ENCODE measurements at regions not wholly inside any gene's neighbourhood (a gene's known extent, or its start where the extent isn't known, plus 50 kb on each side); places are given as distances from the start of the nearest gene placed in this dataset.

DNA sequence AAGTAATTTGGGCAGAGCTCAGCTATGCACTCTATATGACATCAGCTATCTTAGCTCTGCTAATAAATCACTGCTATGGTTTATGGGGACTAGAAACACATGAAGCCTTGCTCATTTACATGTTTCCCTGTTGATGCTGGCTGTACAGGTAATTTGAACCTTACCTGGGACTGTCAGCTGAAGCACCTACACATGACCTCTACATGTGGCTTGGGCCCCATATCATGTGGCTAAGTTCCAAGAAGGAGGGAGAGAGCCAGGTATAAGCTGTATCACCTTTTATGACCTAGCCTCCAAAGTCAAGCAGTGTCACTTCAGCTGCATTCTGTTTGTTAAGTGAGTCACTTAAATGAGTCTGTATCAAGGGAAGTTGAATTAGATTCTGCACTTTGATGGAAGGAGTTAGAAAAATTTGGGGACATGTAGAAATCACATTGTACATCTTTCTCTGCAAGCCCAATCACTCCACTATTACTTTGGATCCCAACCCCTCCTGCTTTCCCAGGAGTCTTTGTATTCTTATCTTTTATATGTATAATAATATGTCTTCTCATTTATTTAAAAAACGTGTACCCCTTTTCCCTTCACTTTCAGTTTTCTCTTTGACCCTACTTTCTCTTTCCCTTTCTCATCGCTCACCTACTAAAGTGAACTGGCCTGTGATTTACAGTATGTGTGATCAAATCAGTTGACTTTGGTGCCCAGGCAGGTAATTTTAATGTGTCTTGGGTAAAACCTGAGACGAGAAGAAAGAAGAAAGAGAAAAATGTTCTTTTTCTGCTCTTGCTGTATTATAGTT is 53.4 kb upstream of the PRKACB start:
- DNase-seq (ENCODE audit: low read depth in 2 of 2), result no peak

DNA sequence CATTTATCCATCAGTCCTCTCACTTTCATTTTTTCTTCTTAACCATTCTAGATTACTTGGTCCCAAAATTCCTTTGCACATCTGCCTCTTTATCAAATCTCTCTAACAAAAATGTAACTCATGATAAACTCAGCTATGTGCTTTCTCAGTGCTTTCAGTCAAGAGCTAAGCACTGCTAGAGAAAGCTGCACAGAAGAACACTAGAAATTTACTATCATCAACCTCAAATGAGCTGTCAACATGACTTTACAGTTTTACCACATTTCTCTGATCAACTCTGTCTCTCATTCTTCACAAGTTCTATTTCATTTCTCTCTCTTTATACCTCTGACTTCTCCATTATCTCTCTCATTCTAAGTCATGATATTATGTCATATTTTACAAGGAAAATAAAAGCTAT is 54.2 kb upstream of the PRKACB start:
- DNase-seq (ENCODE audit: low read depth in 2 of 2), result no peak

DNA sequence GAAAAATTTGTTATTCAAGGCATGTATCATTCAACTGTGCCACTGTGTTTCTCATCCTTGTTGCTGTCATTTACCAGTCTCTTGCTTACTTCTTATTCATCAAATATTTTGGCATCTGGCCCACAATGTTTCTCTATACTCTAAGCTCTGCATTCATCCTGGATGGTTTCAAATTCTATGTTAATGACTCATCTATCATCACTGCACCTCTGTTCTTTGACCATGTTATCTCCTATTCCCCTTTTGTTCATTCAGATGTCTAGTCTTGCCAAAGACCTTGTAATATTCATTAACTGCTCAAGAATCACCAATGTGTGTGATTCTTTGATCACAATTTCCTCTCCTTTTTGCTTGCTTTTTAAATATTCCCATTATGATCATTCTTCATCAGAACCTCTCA is 54.6 kb upstream of the PRKACB start:
- DNase-seq (ENCODE audit: low read depth in 2 of 2), result no peak

DNA sequence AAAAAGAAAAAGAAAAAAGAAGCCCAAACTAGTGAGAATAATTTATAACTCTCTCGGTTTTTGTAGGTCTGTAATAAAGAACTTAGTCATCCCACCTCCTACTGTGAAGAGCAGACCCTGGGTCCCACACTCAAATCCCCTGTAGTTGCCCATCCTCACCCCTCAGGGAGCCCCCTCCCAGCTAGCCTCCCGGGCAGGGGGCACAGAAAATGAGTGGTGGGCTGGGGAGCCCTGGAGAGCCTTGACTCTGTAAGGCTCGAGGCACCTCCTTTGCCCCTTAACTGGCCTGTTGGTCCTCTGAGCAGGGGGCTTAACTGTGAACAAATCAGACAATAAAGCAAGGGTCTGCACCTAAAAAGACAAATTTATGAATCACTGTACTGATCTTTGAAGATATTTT is 57.5 kb upstream of the PRKACB start:
- DNase-seq (ENCODE audit: low read depth in 2 of 2), result no peak

DNA sequence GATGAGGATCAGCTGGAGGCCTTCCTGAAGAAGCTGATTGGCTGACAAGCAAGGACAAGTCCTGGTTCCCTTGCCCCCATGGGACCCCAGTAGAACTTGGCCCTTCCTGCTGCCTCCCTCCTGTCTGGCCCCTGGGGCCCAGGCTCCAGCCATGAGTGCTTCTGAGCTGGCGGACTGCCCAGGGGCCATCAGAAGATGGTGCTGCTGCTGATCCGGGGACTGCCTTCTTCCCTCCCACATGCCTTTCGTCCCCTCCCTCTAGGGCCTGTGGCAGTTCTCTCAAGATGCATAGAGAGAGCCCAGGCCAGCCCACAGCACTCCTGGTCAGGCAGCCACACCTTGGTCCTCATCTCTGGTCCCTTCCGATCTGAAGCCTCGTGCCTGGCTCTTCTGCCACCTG is 57.9 kb upstream of the PRKACB start:
- no peak for DNase-seq (ENCODE audit: low read depth in 2 of 2)

DNA sequence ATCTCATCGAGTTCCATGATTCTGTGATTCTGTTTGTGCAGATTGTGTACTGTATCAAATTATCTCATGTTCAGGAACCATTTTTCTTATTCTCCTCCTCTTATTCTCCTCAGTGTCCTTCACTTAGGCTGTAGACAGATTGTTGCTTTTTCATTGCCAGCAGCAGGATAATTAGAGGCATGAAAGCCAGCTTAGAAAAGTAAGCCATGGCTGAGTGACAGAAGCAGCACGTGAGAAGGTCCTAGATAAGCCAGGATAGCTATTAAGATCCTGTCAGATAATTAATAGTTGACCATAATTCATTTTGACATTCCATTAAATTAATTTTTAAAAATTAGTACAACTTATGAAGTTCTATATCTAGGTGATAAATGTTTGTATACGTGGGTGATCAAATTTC is 60.8 kb upstream of the PRKACB start:
- no peak for DNase-seq (ENCODE audit: low read depth in 2 of 2)

DNA sequence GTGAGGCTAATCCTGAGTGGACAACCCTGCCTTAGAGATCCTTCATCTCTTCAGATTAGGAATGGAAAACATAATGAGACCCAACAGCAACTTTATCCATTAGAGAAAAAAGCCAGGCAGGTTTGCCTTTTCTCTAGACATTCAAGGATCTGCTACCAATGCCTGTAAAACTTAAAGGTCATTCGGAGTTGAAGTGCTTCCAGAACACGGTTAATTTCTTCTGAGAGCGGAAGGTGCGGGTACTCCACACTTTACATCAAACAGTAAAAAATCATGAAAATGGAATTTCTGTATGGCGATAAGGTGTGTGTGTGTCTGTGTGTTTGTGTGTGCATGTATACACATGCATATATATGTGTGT is 65.2 kb upstream of the PRKACB start:
- no peak for DNase-seq (ENCODE audit: low read depth in 2 of 2)

DNA sequence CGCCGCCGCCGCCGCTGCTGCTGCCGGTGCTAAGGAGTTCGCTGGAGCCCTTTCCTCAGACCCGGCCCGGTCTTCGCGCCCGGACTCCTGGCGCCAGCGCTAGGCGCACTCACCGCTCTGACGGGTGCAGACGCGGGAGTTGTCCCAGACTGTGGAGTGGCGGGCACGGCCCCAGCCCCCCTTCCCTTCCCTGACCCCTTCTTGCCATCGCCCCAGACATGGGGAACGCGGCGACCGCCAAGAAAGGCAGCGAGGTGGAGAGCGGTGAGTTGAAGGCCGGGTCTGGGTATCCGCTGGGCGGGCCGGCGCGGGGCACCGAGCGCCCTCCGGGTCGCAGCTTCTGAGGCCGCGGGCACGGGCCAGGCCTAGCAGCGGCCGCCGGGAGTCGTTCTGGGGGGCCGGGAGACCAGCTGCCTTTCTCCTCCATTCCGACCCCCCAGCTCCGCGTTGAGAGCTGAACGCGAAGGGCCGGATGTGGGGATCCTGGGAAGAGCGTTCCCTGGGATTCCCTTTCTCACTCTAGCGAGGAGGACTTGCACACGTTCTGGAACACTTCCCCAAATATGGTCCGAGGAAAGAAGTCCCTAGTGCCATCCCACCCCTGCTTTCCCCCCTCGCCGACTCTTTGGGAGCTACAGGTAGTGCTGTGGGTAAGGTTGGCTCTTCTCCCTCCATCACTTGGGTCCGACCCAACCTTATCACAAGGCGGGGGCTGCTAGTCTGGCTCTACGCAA is 65.8 kb upstream of the PRKACB start:
- DNase-seq (ENCODE audit: low read depth in 2 of 2), result no peak

DNA sequence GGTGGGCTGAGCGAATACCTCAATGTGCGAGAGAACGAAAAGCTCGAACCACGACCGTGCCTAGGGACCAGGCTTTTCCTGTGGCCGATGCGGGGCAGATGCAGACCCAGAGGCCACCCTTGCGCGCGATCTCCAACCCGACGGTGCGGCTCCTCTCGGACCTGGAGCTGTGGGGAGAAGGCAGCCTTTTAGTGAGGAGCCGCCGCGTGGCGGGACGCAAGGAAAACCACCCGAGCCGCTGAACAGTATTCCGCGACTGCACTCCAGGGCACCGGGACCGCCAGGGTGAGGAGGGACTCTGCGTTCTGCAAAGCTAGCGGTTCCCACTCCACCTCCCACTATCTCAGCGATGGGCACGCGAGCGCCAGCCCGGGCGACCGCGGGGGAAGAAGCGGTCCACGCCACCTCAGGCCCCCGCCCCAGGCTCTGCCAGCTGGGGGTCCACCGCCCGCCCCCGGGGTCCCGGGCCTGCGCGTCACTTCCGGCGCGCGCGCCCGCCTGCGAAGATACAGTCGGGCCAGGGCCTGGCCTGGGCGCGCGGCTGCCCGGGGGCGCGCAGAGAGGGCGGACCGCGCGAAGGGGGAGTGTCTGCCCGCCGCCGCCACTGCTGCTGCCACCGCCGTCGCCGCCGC is 66.5 kb upstream of the PRKACB start:
- peak in 1 of 2 experiments; percentile 55 for DNase-seq (ENCODE audit: low read depth in 2 of 2)

DNA sequence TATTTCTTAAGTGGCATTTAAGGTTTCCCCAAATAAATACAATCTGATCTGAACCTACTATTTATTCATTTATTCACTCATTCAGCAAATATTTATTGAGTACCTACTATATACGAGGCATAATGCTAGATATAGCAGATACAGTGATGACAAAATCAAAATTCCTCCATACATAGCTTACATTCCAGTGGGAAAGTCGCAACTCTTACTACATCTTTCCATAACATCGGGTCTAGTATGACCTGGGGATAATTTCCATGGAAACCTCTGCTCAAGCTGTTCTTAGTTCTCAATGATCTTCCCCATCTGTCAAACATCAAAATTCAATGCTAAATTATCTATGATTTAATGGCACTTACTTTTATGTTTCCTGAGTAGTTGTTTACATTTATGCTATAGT is 70.8 kb upstream of the PRKACB start:
- no peak for DNase-seq (ENCODE audit: low read depth in 2 of 2)

DNA sequence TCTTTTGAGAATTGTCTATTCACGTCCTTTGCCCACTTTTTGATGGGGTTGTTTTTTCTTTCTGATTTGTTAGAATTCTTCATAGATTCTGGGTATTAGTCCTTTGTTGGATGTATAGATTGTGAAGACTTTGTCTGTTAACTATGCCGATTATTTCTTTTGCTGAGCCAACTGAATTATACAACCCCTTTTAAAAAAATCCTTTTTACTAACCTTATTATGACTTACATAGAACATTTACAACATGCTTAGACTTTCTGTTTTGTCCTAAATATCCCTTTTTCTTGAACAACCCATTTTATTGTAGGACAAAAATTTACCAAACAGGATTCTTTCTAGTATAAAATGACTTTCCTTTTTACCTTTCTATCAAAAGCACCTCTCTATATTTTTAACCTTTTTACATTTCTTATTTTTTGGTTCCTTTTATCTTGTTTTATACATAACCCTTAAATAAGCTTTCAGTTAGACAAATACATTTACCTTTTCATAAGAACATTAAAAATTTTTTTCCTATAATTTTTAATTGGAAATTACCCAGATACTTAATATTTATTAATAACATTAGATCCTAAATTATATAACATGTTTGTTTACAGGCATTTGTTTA is 70.4 kb upstream of the TTLL7 start:
- no peak for DNase-seq (ENCODE audit: low read depth in 2 of 2)

DNA sequence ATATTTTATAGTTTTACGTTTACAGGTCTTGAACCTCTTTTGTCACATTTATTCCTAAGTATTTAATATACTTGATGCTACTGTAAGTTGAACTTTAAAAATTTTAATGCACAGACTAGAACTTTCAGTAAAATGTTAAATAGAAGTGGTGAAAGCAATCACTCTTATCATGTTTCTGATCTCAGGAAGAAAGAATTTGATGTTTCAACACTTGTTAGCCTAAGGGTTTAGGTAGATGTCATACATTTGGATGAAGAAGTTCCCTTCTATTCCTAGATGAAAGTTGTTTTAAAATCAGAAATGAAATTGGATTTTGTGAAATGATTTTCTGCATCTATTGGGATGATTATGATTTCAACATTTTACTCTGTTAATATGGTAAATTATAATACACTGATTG is 63.6 kb upstream of the TTLL7 start:
- DNase-seq (ENCODE audit: low read depth in 2 of 2), result no peak

DNA sequence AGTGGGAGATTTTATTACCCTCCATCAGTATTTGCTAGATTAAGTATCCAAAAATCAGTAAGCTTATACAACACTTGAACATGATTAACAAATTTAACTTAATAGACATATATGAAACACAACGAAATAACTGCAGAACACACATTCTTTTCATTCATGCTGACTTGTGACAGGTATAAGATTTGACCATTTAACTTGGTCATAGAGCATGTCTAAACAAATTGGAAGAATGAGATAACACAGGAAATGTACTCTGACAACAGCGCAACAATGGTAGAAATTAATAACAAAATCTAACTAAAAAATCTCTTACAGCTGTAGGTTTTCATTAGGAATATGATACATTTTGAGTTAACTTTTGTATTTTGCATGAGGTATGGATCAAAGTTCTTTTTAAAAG is 62.4 kb upstream of the TTLL7 start:
- no peak for DNase-seq (ENCODE audit: low read depth in 2 of 2)

DNA sequence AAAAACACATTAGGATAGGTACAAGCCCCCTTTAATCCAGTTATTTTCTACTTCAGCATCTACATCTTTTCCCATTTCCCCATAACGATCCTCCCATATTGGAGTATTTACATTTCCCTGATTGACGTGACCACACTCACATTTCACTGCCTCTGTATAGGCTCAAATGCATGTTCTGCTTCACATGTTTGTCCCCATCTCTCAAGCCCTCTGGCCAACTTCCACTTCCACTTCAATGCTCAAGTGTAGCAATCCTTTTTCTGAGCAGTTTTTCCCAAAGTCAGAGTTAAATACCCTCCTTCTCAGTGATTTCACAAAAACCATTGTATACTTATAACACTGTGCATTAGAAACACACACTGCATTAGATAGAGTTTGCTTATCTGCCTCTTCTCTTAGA is 61.8 kb upstream of the TTLL7 start:
- no peak for DNase-seq (ENCODE audit: low read depth in 2 of 2)

DNA sequence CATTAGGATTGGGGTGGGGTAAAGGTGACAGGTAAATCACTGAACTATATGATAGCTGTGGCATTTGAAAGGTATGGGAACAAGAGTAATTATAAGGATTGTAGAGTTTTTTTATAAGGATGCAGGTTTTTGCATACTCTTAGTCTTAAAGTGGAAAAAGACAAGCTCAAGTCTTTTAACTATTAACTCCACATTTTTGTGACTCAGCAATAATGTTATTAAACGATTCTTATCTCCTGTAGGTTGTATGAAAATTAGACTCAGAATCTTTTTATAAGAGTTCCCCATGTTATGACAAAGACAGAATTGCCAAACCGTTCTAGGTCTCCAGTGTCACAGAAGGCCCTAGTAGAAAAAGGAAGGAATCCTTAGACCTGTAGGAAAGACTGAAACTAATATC is 49.9 kb upstream of the TTLL7 start:
- DNase-seq (ENCODE audit: low read depth in 2 of 2), result no peak

Data from fibroblast of skin of left biceps (primary cell).